COLO829 (cell line): ENCODE measurements at regions not wholly inside any gene's neighbourhood (a gene's known extent, or its start where the extent isn't known, plus 50 kb on each side); places are given as distances from the start of the nearest gene placed in this dataset.

Experiments used
- DNase-seq: peaks from one replicate; pipeline ENCODE4 v3.0.0; 2012; ENCODE audit warnings: low spot score

DNA sequence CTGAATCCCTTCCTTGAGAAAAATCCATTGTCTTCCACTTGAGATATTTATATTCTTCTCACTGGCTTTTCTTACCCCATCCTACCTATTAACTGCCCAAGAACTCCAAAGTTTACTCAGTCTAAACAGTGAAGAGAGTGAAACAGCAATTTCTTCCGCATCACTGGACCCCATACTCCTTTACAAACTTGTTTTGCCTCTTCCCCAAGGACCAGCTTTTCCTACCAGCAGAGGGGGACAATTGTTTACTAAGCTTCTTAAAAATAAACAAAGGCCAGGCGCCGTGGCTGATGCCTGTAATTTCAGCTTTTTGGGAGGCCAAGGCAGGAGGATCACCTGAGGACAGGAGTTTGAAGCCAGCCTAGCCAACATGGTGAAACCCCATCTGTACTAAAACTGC is 52.0 kb downstream of the LRATD1 start:
- no peak for DNase-seq

DNA sequence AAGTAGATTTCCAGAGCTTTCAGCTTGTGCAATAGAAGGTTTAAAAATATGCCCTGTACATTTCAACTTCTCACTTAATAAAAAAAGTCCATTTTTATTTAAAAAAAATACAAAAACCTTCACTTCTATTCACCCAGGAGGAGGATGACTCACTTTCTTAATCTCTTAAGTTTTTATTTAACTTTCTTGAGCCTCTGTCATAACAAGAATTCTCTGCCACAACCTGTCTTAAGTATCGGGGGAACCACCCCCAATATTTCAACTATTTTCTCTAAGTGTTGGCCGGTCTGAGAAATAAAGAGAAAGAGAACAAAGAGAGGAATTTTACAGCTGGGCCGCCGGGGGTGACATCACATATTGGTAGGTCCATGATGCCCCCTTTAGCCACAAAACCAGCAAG is 58.4 kb downstream of the LRATD1 start:
- DNase-seq, result no peak

DNA sequence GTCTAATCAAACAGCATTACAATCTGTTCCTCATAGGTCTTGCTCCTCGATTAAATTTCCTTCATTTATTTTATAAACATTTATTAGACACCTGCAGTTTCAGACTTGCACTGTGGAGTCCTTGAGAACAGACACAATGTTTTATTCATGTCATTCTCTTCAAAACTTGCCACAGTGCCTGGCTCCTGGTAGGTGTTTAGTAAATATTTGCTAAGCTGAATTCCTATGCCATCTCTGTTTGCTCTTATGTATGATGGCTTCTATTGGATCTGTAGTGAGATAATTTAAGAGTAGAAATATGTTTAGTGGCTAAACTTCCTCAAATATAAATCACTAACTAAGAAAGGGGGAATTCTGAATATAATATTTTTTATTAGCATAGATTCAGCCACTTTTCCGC is 61.4 kb downstream of the LRATD1 start:
- DNase-seq, result no peak

- no peak for DNase-seq
Measured at GRCh38 chr2:14700753-14701152, 68.2 kb downstream of the LRATD1 start.

DNA sequence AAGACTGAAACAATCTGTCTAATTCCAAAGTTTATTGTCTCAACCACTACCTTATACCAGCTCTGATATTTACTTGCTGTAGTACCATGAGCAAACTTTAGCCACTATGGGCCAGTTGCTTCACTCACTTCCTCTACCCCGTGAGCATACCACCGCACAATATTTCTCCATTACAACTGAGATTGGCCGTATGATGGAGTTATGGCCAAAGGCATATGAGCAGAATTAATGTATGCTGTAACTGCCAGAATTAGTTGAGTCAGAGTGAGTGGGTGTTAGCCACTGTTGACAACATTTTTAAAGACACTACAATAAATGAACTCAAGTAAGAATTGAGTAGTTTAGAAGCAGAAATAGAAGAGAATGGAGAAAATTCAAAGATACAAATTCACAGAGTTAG is 69.7 kb downstream of the LRATD1 start:
- no peak for DNase-seq

DNA sequence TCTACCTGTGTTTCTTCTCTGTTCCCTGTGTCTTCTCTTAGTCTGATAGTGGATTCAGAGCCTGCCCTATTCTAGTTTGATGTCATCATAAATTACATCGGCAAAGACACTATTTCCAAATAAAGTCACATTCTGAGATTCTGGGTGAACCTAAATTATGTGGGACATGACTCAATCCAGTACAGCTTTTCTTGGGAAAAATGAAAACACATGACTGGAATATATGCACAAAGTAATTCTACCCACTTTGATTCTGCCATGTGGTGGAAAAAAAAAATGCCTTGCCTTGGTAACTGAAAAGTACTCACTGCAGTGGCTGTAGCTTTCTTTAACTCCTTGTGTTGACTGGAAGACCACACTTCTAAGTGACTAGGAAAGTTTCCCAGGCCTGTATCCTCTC is 73.7 kb downstream of the LRATD1 start:
- DNase-seq, result no peak

- DNase-seq, result no peak
Measured at GRCh38 chr2:14712111-14712510, 79.6 kb downstream of the LRATD1 start.

DNA sequence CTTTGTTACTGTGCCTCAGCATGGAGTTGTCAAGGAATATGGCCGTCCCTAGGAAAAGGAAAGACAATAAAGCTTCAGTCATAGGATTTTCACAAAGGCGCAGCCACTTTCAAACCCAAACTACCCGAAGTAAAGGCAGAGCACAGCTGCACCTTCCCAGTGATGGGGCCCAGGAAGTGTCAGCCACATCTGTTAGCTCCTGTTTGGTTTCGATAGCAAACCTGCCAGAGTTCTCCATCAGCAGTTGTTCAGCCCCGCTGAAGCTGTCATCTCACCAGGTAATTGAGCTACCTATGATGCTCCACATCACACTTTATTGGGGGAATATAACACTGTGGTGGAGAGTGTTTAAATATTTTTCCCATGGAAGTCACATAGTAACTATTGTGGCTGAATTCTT is 80.7 kb downstream of the LRATD1 start:
- no peak for DNase-seq

GRCh38 chr2:14715600-14715999 is 83.1 kb downstream of the LRATD1 start:
- no peak for DNase-seq

GRCh38 chr2:14716319-14716718 is 83.8 kb downstream of the LRATD1 start:
- no peak for DNase-seq

DNA sequence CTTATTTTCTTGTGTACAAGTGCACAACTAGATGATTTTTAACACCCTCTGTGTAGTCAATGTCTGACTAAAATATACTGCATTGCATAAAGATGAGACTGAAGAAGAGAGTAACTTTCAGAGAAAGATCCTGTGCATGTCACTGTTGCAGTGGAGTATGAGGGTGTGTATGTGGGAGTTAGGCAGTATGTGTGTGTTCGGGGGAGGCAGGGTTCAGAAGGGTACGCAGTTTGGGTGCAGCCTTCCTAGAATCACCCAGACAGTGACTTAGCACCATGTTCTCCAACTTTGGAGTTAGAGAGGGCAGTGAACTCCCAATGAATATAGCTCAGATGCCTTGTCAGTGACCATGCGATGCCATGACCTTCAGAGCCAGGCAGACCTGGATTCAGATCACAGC is 84.6 kb downstream of the LRATD1 start:
- DNase-seq, result no peak

DNA sequence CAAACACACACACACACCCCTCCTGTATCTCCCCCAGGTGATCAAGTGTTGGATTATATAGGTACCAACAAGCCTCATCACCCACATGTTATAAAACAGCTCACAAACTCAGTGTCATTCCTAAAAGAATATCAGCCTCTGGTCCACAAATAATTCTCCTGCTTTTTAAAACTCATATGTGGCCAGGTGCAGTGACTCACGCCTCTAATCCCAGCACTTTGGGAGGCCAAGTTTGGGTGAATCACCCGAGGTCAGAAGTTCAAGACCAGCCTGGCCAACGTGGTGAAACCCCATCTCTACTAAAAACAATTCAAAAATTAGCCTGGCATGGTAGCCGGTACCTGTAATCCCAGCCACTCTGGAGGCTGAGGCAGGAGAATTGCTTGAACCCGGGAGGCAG is 87.8 kb downstream of the LRATD1 start:
- DNase-seq, result no peak

GRCh38 chr2:14720739-14721138 is 88.2 kb downstream of the LRATD1 start:
- DNase-seq, result no peak

DNA sequence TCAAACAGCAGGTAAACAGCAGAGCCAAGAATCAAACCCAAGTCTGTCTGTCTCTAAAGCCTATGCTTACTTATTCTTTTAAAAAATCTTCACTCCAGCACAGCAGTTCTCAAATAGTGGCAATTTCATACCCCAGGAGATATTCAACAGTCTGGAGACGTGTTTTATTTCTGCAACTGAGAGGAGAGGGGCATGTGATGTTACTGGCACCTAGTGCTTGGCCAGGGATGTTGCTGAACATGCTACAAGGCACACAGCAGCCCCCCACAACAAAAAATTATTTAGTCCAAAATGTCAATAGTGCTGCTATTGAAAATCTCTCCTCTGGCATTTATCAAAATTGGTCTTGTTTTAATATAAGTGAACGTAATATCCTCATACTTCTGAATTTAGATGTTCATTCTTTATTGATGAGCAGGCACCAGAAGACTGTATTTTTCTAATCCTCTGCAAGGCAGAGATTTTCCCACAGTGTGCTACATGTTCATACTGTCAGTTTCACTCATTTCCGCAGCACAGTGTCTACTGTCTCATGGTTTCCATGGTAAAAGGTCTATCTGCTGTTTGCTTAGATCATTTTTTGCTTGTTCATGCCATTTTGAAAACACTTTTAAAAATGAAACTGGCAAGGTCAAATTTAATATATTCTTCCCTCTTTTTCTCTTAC is 90.5 kb downstream of the LRATD1 start:
- DNase-seq, result no peak

DNA sequence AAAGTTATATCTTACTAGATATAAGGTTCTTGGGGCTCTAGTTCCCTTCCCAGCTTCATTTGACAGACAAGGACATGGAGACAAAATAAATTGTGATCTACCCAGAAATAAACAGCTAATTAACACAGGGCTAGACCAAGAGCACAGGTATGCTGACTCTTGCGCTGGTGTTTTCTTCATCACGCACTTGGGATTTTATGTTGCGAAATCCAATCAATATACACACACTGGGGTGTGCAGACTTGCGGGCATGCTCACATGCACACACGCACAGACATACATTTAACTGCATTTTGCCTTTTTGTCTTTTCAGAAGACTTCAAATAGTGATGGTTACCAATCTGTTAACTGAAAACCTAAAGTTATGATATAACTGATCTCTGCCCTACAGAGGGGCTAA is 91.2 kb downstream of the LRATD1 start:
- DNase-seq, result no peak

DNA sequence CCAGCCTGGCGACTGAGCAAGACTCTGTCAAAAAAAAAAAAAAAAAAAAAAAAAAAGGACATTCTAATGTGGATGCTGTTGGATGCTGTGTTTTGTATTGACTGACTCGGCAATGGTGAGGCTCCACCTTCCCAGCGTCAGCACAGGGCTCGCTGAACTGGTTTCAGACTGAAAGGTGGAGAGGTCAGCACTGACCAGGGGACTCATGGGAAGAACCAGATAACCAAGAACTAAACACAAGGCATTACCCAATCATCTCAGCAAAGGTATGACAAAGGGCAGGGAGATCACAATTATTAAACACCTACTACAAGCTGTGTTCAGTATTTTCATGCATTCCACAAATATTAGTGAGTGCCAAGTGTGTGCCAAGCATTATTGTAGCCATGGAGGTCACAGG is 103.2 kb downstream of the LRATD1 start:
- DNase-seq, result no peak

GRCh38 chr2:14737201-14737600 is 104.7 kb downstream of the LRATD1 start:
- DNase-seq, result no peak

- no peak for DNase-seq
Measured at GRCh38 chr2:14743861-14744260, 111.3 kb downstream of the LRATD1 start.

DNA sequence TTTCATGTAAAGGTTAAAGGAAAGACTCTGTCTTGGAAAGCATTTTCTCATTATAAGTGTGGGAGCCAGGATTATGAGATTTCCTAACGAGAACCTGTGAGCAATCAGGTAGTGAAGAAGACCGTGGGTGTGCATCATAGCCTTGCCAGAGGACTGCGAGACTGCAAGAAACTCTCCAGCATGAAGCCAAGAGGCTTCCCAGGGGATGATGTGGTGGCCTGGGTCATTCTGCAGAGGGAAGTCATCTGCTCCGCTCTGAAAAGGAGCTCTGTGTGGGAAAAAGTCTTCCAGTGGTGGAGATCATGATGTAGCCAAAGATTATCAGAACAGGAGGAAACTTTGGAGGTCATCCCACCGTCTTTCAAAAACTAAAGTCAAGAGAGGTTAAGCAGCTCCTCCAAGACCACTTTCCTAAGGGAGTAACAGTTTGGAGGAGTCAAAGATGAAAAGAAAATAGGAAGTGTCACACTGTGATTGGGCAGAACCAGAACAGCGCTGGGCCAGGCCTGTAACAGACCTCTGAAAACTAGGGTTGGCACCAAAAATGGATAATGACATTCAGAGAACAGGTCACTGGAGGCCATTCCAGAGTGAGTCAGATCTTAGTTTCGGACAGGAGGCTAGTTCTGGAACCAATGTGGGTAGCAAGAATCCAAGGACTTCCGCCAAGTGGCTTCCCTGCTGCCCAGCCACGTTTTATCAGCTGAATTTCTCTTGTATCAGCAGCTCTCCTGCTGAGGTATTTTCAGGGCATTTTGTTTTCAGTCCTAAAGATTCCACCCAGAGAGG is 113.0 kb downstream of the LRATD1 start:
- no peak for DNase-seq

GRCh38 chr2:14746133-14746532 is 113.6 kb downstream of the LRATD1 start:
- no peak for DNase-seq

DNA sequence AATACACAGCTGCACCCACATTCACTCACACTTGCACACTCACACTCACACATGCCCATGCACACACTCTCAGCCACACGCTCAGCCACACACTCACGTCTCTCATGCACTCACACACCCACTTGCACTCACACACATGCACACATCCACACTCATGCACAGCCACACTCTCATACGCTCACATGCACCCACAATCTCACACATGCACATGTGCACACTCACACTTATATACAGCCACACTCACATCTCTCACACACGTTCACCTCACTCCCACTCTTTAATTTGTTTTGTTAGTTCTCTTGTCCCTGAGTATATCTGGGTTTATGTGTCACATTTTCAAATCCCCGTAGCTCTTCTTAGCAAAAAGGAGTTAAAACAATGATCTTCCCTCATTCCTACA is 114.9 kb downstream of the LRATD1 start:
- DNase-seq, result no peak

GRCh38 chr2:14749884-14750283 is 117.4 kb downstream of the LRATD1 start:
- DNase-seq, result no peak

DNA sequence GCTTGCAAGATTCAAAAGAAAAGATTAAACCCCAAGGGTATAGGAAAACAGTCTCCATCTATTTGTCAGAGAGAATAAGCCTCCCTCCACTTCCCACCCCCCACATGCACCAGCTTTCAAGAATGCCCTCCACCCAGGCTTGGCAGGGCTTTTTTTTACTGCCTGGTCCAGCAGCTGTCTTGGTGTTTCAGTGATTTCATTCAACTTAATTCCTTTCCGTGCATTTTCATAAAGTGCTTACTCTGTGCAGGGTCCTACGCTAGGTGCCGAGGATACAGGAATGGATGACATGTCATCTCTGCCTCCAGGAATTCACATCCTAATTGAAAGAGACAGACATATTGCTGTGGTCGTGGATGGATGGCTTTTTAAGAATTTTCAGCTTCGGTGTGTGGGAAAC is 117.9 kb downstream of the LRATD1 start:
- DNase-seq, result no peak

- DNase-seq, result no peak
Measured at GRCh38 chr2:14751581-14751980, 119.1 kb downstream of the LRATD1 start.
